KOPT-K1 (cell line): ENCODE measurements at regions not wholly inside any gene's neighbourhood (a gene's known extent, or its start where the extent isn't known, plus 50 kb on each side); places are given as distances from the start of the nearest gene placed in this dataset.
"Not testable (repeated sequence)": the region's sequence is repeated elsewhere in the genome, so short reads cannot be mapped to it uniquely, and the experiment has no call there.

Source experiments
- H3K27ac ChIP-seq: fragments of 200-600 bp; sonication (generic); 2 replicates; pipeline ENCODE4 v1.5.1; 2016; ENCODE audit warnings: antibody characterized with exemption, mild to moderate bottlenecking, low read depth, low read length; ENCODE audit not compliant: poor library complexity, severe bottlenecking
- H3K36me3 ChIP-seq: fragments of 200-600 bp; sonication (generic); 2 replicates; pipeline ENCODE4 v1.5.1; 2017; ENCODE audit warnings: antibody characterized with exemption, mild to moderate bottlenecking, low read length, moderate library complexity; ENCODE audit not compliant: insufficient read depth
- H3K9me3 ChIP-seq: fragments of 200-600 bp; sonication (generic); 2 replicates; pipeline ENCODE4 v1.5.1; 2017; ENCODE audit warnings: antibody characterized with exemption, low read length, mild to moderate bottlenecking; ENCODE audit not compliant: insufficient read depth, poor library complexity, severe bottlenecking

- Histone ChIP-seq H3K36me3 (no peaks in the 10 kb centered on the region), H3K27ac (no peak overlapping the region), H3K9me3 (no peaks in the 10 kb centered on the region)
These were observed 197.7 kb downstream of the CTH start for GRCh38 chr1:70608815-70609214.

GRCh38 chr1:70610164-70610563, 199.1 kb downstream of the CTH start:
- not testable (repeated sequence) for H3K36me3 ChIP-seq, H3K9me3 ChIP-seq, H3K27ac ChIP-seq

GRCh38 chr1:70616946-70617345, 205.9 kb downstream of the CTH start:
- Histone ChIP-seq H3K36me3 (no peaks in the 10 kb centered on the region), H3K27ac (no peak overlapping the region), H3K9me3 (no peaks in the 10 kb centered on the region)

- no peaks in the 10 kb centered on the region for H3K36me3 ChIP-seq
- no peak overlapping the region for H3K27ac ChIP-seq
These were observed 206.7 kb downstream of the CTH start for GRCh38 chr1:70617728-70618127.

GRCh38 chr1:70627910-70628309, 216.8 kb downstream of the CTH start:
- Histone ChIP-seq H3K9me3 (no peaks in the 10 kb centered on the region), H3K36me3 (no peaks in the 10 kb centered on the region), H3K27ac (no peak overlapping the region)

More at GRCh38 chr1:70617728-70618127, 206.7 kb downstream of the CTH start:
- no peaks in the 10 kb centered on the region for H3K9me3 ChIP-seq

GRCh38 chr1:70628973-70629372, 217.9 kb downstream of the CTH start:
- Histone ChIP-seq H3K27ac (no peak overlapping the region), H3K9me3 (no peaks in the 10 kb centered on the region), H3K36me3 (no peaks in the 10 kb centered on the region)

GRCh38 chr1:70633004-70633403, 221.9 kb downstream of the CTH start:
- H3K27ac ChIP-seq = no peak overlapping the region
- H3K36me3 ChIP-seq = no peaks in the 10 kb centered on the region
- no peaks in the 10 kb centered on the region for H3K9me3 ChIP-seq

GRCh38 chr1:70635868-70636267, 224.8 kb downstream of the CTH start:
- no peaks in the 10 kb centered on the region for H3K9me3 ChIP-seq
- H3K36me3 ChIP-seq = no peaks in the 10 kb centered on the region
- no peak overlapping the region for H3K27ac ChIP-seq

GRCh38 chr1:70641868-70642267, 230.8 kb downstream of the CTH start:
- Histone ChIP-seq H3K27ac (no peak overlapping the region), H3K9me3 (no peaks in the 10 kb centered on the region), H3K36me3 (no peaks in the 10 kb centered on the region)

GRCh38 chr1:70656361-70656760, 245.3 kb downstream of the CTH start:
- Histone ChIP-seq H3K27ac (no peak overlapping the region), H3K9me3 (no peaks in the 10 kb centered on the region)

GRCh38 chr1:70659891-70660290, 248.8 kb downstream of the CTH start:
- Histone ChIP-seq H3K9me3 (no peaks in the 10 kb centered on the region), H3K27ac (no peak overlapping the region), H3K36me3 (no peaks in the 10 kb centered on the region)

More at GRCh38 chr1:70656361-70656760, 245.3 kb downstream of the CTH start:
- H3K36me3 ChIP-seq = no peaks in the 10 kb centered on the region

GRCh38 chr1:70666381-70667140, 255.5 kb downstream of the CTH start:
- H3K36me3 ChIP-seq = no peaks in the 10 kb centered on the region
- H3K9me3 ChIP-seq = no peaks in the 10 kb centered on the region
- no peak overlapping the region for H3K27ac ChIP-seq

- H3K36me3 ChIP-seq = no peaks in the 10 kb centered on the region
- no peak overlapping the region for H3K27ac ChIP-seq
- no peaks in the 10 kb centered on the region for H3K9me3 ChIP-seq
These were observed 256.6 kb downstream of the CTH start for GRCh38 chr1:70667494-70668170.

- Histone ChIP-seq H3K9me3 (no peaks in the 10 kb centered on the region), H3K27ac (no peak overlapping the region), H3K36me3 (no peaks in the 10 kb centered on the region)
These were observed 259.9 kb downstream of the CTH start for GRCh38 chr1:70671006-70671405.

GRCh38 chr1:70672442-70672888, 261.4 kb downstream of the CTH start:
- H3K27ac ChIP-seq = no peak overlapping the region
- no peaks in the 10 kb centered on the region for H3K9me3 ChIP-seq
- no peaks in the 10 kb centered on the region for H3K36me3 ChIP-seq
